ENCODE measurements at regions not wholly inside any gene's neighbourhood (a gene's known extent, or its start where the extent isn't known, plus 50 kb on each side); places are given as distances from the start of the nearest gene placed in this dataset.

DNA sequence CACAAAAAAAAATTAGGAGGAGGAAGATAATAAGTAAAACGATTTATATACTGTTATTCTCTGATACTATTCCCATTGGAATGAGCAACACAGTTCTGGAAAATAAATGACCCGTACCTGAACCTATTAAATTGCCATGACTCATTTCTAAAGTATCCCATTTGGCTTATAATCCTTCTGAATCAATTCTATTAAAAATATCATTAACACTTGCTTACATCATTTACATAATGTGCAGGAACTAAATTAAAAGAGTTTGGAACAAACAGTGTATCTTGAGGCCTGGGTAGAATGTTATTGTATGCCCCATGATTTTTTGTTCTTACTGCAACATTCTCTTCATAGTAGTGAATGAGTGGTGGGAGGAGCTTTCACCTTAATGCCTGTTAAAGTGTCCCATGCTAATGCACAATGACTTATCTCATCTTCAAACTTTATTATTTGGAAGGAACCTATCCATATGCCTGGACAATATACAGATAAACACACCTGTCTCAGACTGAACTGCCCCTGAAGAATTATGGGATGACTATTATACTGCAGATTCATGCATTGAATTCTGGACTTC lies 549.9 kb upstream of the ACVR2A start:
- TF ChIP-seq FOSL1 (IDR thresholded peaks at IDR 0.05; ENCODE audit: low read depth) (peak; percentile 59; the same call in 1 of the 2 replicates), ZNF274 (IDR thresholded peaks at IDR 0.05; ENCODE audit: low read depth, low read length) (no peak), SP1 (IDR thresholded peaks at IDR 0.05; ENCODE audit: low read depth) (peak; percentile 45; the same call in 1 of the 2 replicates), RAD21 (IDR thresholded peaks at IDR 0.05; ENCODE audit: low read depth) (0 out of 2 replicates have a peak, but pooled peaks have one; percentile 3), JUND (IDR thresholded peaks at IDR 0.05) (peak; percentile 61)
- TF ChIP-seq, protein P1, sequence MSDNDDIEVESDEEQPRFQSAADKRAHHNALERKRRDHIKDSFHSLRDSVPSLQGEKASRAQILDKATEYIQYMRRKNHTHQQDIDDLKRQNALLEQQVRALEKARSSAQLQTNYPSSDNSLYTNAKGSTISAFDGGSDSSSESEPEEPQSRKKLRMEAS (IDR thresholded peaks at IDR 0.05), result no peak
- Histone ChIP-seq H3K27ac (ENCODE audit: low read depth, low read length) (peak overlapping the region; percentile 49; the same call in 1 of the 2 replicates), H3K36me3 (ENCODE audit: control insufficient read depth in 1 of 2, insufficient read depth in 2 of 2, low read length in 2 of 2) (no peaks in the 10 kb centered on the region), H2AFZ (ENCODE audit: low read depth, low read length, poor library complexity, severe bottlenecking) (peak overlapping the region; percentile 89), H3K4me1 (ENCODE audit: control insufficient read depth in 1 of 2, insufficient read depth in 2 of 2, low read length in 2 of 2) (peaks cover 10 to 12% of the 10 kb centered on the region in 2 experiments), H3K4me2 (ENCODE audit: low read length) (peak overlapping the region; percentile 60), H3K9ac (ENCODE audit: low read length) (no peak overlapping the region), H4K20me1 (ENCODE audit: insufficient read depth) (no peaks in the 10 kb centered on the region), H3K9me3 (ENCODE audit: control insufficient read depth in 1 of 2, insufficient read depth in 1 of 2, low read depth in 1 of 2, low read length in 2 of 2) (no peaks in the 10 kb centered on the region), H3K27me3 (ENCODE audit: insufficient read depth, low read length) (no peaks in the 10 kb centered on the region), H3K9me2 (ENCODE audit: insufficient read depth) (no peaks in the 10 kb centered on the region), H3K79me2 (ENCODE audit: insufficient read depth, low read length) (no peaks in the 10 kb centered on the region), H3K4me3 (replicated peaks in 1 of 2; ENCODE audit: low read depth in 1 of 2, low read length in 2 of 2) (no peak overlapping the region)
- no peak for DNase-seq (ENCODE audit: low read depth, low spot score)
- intact Hi-C loops (cut with micrococcal nuclease), result no loop called here
- POLR2A ChIA-PET, result no interaction called here
- CTCF ChIA-PET, result interaction anchor here (1.8 kb wide), 1 partner anchor 37 kb away, joined by 8 read pairs; no protein-coding TSS in a partner anchor
- peak; percentile 74 for ATAC-seq
- RAD21 ChIA-PET (ENCODE audit: low non-redundant PET in 1 of 2, low total read pairs in 2 of 2, uncharacterized antibody in 2 of 2, unreplicated experiment in 2 of 2), result no interaction called here
- no TSS peak for BruUV-seq (replicated peaks)

DNA sequence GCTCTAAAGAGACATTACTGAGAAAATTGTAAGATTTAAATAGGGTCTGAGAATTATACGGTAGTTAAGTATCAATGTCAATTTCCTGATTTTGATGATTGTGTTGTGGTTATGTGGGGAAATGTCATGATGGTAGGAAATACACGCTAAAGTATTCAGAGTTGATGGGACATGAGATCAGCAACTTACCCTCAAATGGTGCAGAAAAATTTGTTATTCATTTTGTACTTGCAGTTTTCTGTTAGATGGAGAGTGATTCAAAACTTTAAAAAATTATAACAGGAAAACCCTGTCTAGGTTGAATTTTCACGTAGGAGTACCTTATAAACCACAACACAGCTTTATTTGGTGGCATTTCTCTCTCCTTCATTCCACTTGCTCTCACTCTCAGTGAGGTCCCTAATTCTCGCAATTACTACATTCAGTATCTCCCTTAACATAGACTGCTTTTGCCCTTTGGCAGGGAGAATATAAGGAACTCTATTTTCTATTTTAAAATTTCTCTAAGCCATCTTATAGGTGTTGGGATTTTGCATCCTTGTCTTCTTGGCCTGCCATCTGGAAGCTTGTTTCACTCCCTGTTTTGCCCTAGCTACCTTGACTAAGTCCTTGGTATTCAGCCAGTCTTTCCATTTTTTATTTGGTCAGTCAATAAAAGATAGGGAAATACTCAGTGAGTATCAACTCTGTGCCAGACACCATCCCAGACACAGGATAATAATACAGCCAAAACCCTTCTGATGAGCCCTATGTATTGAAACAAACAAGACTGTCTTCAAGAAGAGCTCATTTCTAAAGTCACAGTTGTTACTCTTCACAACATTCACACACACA lies 550.6 kb upstream of the ACVR2A start:
- Histone ChIP-seq H3K4me3 (replicated peaks in 1 of 2; ENCODE audit: low read depth in 1 of 2, low read length in 2 of 2) (no peak overlapping the region), H3K9ac (ENCODE audit: low read length) (no peak overlapping the region), H3K79me2 (ENCODE audit: insufficient read depth, low read length) (no peaks in the 10 kb centered on the region), H3K27ac (ENCODE audit: low read depth, low read length) (peak overlapping the region; percentile 49; the same call in 1 of the 2 replicates), H3K27me3 (ENCODE audit: insufficient read depth, low read length) (no peaks in the 10 kb centered on the region), H3K4me1 (ENCODE audit: control insufficient read depth in 1 of 2, insufficient read depth in 2 of 2, low read length in 2 of 2) (peaks cover 10 to 12% of the 10 kb centered on the region in 2 experiments), H3K9me3 (ENCODE audit: control insufficient read depth in 1 of 2, insufficient read depth in 1 of 2, low read depth in 1 of 2, low read length in 2 of 2) (no peaks in the 10 kb centered on the region), H4K20me1 (ENCODE audit: insufficient read depth) (no peaks in the 10 kb centered on the region), H3K9me2 (ENCODE audit: insufficient read depth) (no peaks in the 10 kb centered on the region), H3K36me3 (ENCODE audit: control insufficient read depth in 1 of 2, insufficient read depth in 2 of 2, low read length in 2 of 2) (no peaks in the 10 kb centered on the region), H2AFZ (ENCODE audit: low read depth, low read length, poor library complexity, severe bottlenecking) (peak overlapping the region; percentile 89), H3K4me2 (ENCODE audit: low read length) (peak overlapping the region; percentile 60)
- TF ChIP-seq CBX3 (IDR thresholded peaks at IDR 0.05; ENCODE audit: low read depth) (no peak), SP1 (IDR thresholded peaks at IDR 0.05; ENCODE audit: low read depth) (no peak), EZH2 (IDR thresholded peaks at IDR 0.05) (no peak), FOSL1 (IDR thresholded peaks at IDR 0.05; ENCODE audit: low read depth) (no peak), EGR1 (IDR thresholded peaks at IDR 0.05; ENCODE audit: low read depth) (no peak), ZFX (IDR thresholded peaks at IDR 0.05) (no peak), POLR2A (IDR thresholded peaks at IDR 0.05; ENCODE audit: borderline replicate concordance, extremely low read depth, insufficient read depth, insufficient read length) (no peak), JUND (IDR thresholded peaks at IDR 0.05) (no peak), ZNF274 (IDR thresholded peaks at IDR 0.05; ENCODE audit: low read depth, low read length) (no peak), TCF7L2 (IDR thresholded peaks at IDR 0.05; ENCODE audit: borderline replicate concordance, extremely low read depth, insufficient read depth, insufficient read length) (no peak), CEBPB (IDR thresholded peaks at IDR 0.05; ENCODE audit: low read depth) (no peak), YY1 (IDR thresholded peaks at IDR 0.05; ENCODE audit: extremely low read depth, insufficient replicate concordance, low read depth, low read length) (no peak), POLR2AphosphoS5 (IDR thresholded peaks at IDR 0.05; ENCODE audit: low read depth, low read length) (no peak), SRF (IDR thresholded peaks at IDR 0.05; ENCODE audit: low read depth) (no peak)
- TF ChIP-seq, protein P2, sequence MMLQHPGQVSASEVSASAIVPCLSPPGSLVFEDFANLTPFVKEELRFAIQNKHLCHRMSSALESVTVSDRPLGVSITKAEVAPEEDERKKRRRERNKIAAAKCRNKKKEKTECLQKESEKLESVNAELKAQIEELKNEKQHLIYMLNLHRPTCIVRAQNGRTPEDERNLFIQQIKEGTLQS (IDR thresholded peaks at IDR 0.05), result no peak
- BruUV-seq (replicated peaks), result no TSS peak
- ATAC-seq, result peak; percentile 63
- no peak for DNase-seq (ENCODE audit: low read depth, low spot score)
- ChIA-PET RAD21 (ENCODE audit: low non-redundant PET in 1 of 2, low total read pairs in 2 of 2, uncharacterized antibody in 2 of 2, unreplicated experiment in 2 of 2) (no interaction called here), CTCF (interaction anchor here (1.8 kb wide), 1 partner anchor 38 kb away, joined by 8 read pairs; no protein-coding TSS in a partner anchor), POLR2A (no interaction called here)
- intact Hi-C loops (cut with micrococcal nuclease), result no loop called here
